ENCODE measurements at regions not wholly inside any gene's neighbourhood (a gene's known extent, or its start where the extent isn't known, plus 50 kb on each side); places are given as distances from the start of the nearest gene placed in this dataset.
"Not testable (repeated sequence)": the region's sequence is repeated elsewhere in the genome, so short reads cannot be mapped to it uniquely, and the experiment has no call there.

GRCh38 chr12:105474672-105475071, 144.2 kb downstream of the C12orf75 start:
- in situ Hi-C loops (cut with HindIII; ENCODE audit: low pct_unique_long_range_greater_than_20kb, low sequenced_read_pairs), result no loop called here
- no peak for DNase-seq (ENCODE audit: low read depth)

GRCh38 chr12:105476616-105477015, 146.1 kb downstream of the C12orf75 start:
- no peak for DNase-seq (ENCODE audit: low read depth)
- in situ Hi-C loops (cut with HindIII; ENCODE audit: low pct_unique_long_range_greater_than_20kb, low sequenced_read_pairs), result no loop called here

- DNase-seq (ENCODE audit: low read depth), result no peak
- in situ Hi-C loops (cut with HindIII; ENCODE audit: low pct_unique_long_range_greater_than_20kb, low sequenced_read_pairs), result no loop called here
These were observed 147.4 kb downstream of the C12orf75 start for GRCh38 chr12:105477873-105478272.

GRCh38 chr12:105478788-105479187, 148.3 kb downstream of the C12orf75 start:
- in situ Hi-C loops (cut with HindIII; ENCODE audit: low pct_unique_long_range_greater_than_20kb, low sequenced_read_pairs); DNase-seq (ENCODE audit: low read depth): not testable (repeated sequence)

GRCh38 chr12:105479710-105480109, 149.2 kb downstream of the C12orf75 start:
- in situ Hi-C loops (cut with HindIII; ENCODE audit: low pct_unique_long_range_greater_than_20kb, low sequenced_read_pairs), result no loop called here
- no peak for DNase-seq (ENCODE audit: low read depth)

- DNase-seq (ENCODE audit: low read depth), result no peak
- in situ Hi-C loops (cut with HindIII; ENCODE audit: low pct_unique_long_range_greater_than_20kb, low sequenced_read_pairs), result no loop called here
These were observed 149.7 kb downstream of the C12orf75 start for GRCh38 chr12:105480162-105480561.

GRCh38 chr12:105481392-105482300, 151.2 kb downstream of the C12orf75 start:
- in situ Hi-C loops (cut with HindIII; ENCODE audit: low pct_unique_long_range_greater_than_20kb, low sequenced_read_pairs), result no loop called here
- DNase-seq (ENCODE audit: low read depth), result no peak

- in situ Hi-C loops (cut with HindIII; ENCODE audit: low pct_unique_long_range_greater_than_20kb, low sequenced_read_pairs), result no loop called here
These were observed 152.5 kb downstream of the C12orf75 start for GRCh38 chr12:105482951-105483350.

GRCh38 chr12:105483691-105484090, 153.2 kb downstream of the C12orf75 start:
- DNase-seq (ENCODE audit: low read depth), result no peak
- in situ Hi-C loops (cut with HindIII; ENCODE audit: low pct_unique_long_range_greater_than_20kb, low sequenced_read_pairs), result no loop called here

More at GRCh38 chr12:105482951-105483350, 152.5 kb downstream of the C12orf75 start:
- DNase-seq (ENCODE audit: low read depth), result no peak

GRCh38 chr12:105485321-105485910, 154.9 kb downstream of the C12orf75 start:
- no peak for DNase-seq (ENCODE audit: low read depth)
- in situ Hi-C loops (cut with HindIII; ENCODE audit: low pct_unique_long_range_greater_than_20kb, low sequenced_read_pairs), result no loop called here

- DNase-seq (ENCODE audit: low read depth), result no peak
- in situ Hi-C loops (cut with HindIII; ENCODE audit: low pct_unique_long_range_greater_than_20kb, low sequenced_read_pairs), result no loop called here
These were observed 155.4 kb downstream of the C12orf75 start for GRCh38 chr12:105485921-105486320.

- in situ Hi-C loops (cut with HindIII; ENCODE audit: low pct_unique_long_range_greater_than_20kb, low sequenced_read_pairs), result no loop called here
- DNase-seq (ENCODE audit: low read depth), result no peak
These were observed 157.5 kb downstream of the C12orf75 start for GRCh38 chr12:105487963-105488362.

- peak; percentile 37 for DNase-seq (ENCODE audit: low read depth)
- in situ Hi-C loops (cut with HindIII; ENCODE audit: low pct_unique_long_range_greater_than_20kb, low sequenced_read_pairs), result no loop called here
These were observed 162.4 kb downstream of the C12orf75 start for GRCh38 chr12:105492591-105493545.

- in situ Hi-C loops (cut with HindIII; ENCODE audit: low pct_unique_long_range_greater_than_20kb, low sequenced_read_pairs), result no loop called here
- no peak for DNase-seq (ENCODE audit: low read depth)
These were observed 168.7 kb downstream of the C12orf75 start for GRCh38 chr12:105499205-105499604.

GRCh38 chr12:105500676-105501075, 170.2 kb downstream of the C12orf75 start:
- in situ Hi-C loops (cut with HindIII; ENCODE audit: low pct_unique_long_range_greater_than_20kb, low sequenced_read_pairs); DNase-seq (ENCODE audit: low read depth): not testable (repeated sequence)

GRCh38 chr12:105502426-105502930, 172.0 kb downstream of the C12orf75 start:
- in situ Hi-C loops (cut with HindIII; ENCODE audit: low pct_unique_long_range_greater_than_20kb, low sequenced_read_pairs), result no loop called here
- DNase-seq (ENCODE audit: low read depth), result no peak

GRCh38 chr12:105503619-105504018, 173.1 kb downstream of the C12orf75 start:
- DNase-seq (ENCODE audit: low read depth), result no peak
- in situ Hi-C loops (cut with HindIII; ENCODE audit: low pct_unique_long_range_greater_than_20kb, low sequenced_read_pairs), result no loop called here

- in situ Hi-C loops (cut with HindIII; ENCODE audit: low pct_unique_long_range_greater_than_20kb, low sequenced_read_pairs), result no loop called here
- no peak for DNase-seq (ENCODE audit: low read depth)
These were observed 173.8 kb downstream of the C12orf75 start for GRCh38 chr12:105504286-105504685.

All from Caki2 (cell line).